ENCODE measurements at regions not wholly inside any gene's neighbourhood (a gene's known extent, or its start where the extent isn't known, plus 50 kb on each side); places are given as distances from the start of the nearest gene placed in this dataset.

- no peak for TF ChIP-seq CTCF (IDR thresholded peaks at IDR 0.05 in 4 of 5, conservative IDR thresholded peaks at IDR 0.05 in 1 of 5)
- no peak for TF ChIP-seq POLR2A (IDR thresholded peaks at IDR 0.05)
These were observed 1049.3 kb downstream of the PCDH9 start for GRCh38 chr13:66180836-66181235.

Measured in gastrocnemius medialis (tissue), 4 donors.